Stimulated activated CD8-positive, alpha-beta memory T cell treated with anti-CD3 and anti-CD28 coated beads, Interleukin-4, amount 100 ng/mL, for 24 hours (primary cell): ENCODE measurements at regions not wholly inside any gene's neighbourhood (a gene's known extent, or its start where the extent isn't known, plus 50 kb on each side); places are given as distances from the start of the nearest gene placed in this dataset.

ENCODE experiments used
- DNase-seq: peaks from one replicate; pipeline ENCODE4 v3.0.0-alpha.2; 2020; ENCODE audit warnings: low read depth

DNA sequence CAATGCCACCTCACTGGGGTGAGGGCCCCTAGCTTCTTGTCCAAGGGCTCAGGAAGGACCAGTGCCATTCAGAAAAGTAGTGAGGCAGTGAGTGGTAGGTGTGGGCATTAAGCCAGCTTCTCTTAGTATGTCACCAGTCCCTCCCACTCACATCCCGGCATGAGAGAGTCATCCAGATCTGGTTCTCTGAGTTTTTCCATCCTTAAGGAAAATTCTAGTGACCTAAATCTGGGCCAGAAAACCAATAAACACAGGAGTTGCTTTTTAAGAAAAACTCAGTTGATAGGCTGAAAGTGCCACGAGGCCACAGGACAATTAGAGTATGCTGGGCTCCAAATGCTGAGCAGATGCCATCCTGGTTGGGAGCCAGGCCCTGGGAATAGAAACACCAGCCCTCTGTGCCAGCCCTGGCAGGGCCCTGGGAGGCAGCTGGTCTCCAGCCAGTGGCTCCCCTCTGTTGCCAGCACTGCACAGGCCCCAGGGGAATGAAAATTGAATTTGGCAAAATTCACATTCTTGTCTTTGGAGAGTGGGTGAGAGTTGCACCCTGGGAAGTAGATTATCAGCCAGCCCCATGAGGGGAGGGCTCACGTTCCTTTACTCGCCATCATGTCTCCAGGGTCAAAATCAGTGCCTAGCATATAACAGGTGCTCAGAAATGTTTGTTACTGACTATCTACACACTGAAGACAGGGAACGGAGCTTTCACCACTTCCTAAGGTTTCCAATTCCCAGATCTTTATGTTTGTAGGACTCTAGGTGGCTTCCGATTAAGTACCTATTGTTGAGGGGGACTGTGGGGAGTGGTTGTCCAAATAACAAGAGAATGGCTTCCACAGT lies 52.8 kb downstream of the FAM43A start:
- DNase-seq, result no peak

GRCh38 chr3:194739498-194740284 lies 54.0 kb downstream of the FAM43A start:
- no peak for DNase-seq

GRCh38 chr3:194740859-194741491 lies 55.3 kb downstream of the FAM43A start:
- no peak for DNase-seq

DNA sequence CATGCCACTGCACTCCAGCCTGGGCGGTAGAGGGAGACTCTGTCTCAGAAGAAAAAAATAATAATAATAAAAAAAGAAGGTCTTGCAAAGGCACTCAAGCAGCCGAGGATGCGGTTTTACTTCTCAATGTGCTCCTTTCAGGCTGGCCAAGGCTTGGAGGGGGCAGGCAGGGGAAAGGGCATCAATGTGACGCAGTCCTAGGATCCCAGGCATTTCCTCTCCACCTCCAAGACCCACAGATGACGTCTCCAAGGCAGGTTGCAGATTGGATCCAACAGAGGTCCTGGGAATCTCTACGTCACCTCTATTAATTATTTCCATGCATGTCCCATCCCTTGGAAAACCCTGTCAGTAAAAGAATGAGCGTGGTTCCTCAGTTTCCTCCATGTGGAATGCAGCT lies 56.2 kb downstream of the FAM43A start:
- DNase-seq, result no peak

DNA sequence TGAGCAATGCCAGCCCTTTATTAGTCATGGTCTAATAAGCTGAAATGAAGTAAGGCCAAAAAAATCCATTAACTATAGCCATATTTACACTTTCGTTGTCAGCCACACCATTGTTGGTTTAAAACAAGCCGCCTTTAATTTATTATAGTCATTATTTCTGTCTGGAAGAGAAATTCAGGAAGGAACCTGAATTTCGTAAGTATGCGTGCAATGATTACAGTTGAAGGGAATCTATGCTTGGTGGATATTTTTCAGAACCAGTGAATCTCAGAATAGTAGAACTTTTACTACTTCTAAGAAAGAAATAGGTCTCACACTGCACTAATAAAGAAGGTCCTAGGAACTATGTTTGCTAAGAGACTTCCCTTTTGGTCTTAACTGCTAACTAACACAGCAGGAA lies 59.1 kb downstream of the FAM43A start:
- DNase-seq, result no peak

DNA sequence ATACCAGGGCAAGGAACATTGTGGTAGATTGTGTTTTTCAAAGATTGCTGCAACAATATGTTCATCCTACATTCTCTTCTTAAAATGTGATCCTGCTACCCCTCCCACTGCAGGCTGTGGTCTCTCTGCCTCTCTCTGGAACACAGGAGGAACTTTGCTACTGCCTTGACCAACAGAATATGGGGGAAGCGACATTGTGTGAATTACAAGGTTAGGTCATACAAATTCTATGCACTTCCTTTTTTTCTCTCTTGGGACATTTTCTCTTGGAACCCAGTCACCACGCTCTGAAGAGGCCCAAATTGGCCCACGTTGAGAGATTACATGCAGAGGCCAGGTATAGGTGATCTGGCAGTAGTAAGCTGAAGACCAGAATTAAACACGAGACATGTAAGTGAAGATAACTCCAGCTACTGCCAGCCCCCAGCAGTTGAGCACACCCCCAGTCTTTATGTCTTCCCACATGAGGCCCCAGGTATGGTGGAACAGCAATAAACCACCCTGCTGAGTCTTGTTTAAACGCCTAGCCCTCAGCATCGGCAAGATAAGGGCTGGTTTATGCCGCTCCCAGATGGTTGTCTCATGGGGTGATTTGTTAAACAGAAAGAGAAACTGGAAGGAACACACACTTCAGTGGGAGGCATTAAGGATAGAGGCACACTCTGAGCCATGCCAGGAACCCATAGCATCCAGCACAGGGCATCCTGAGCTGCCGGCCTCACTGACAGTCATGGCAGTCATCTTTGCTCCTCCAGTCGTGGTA lies 59.9 kb downstream of the FAM43A start:
- no peak for DNase-seq

GRCh38 chr3:194748225-194748624 lies 62.5 kb downstream of the FAM43A start:
- DNase-seq, result no peak

DNA sequence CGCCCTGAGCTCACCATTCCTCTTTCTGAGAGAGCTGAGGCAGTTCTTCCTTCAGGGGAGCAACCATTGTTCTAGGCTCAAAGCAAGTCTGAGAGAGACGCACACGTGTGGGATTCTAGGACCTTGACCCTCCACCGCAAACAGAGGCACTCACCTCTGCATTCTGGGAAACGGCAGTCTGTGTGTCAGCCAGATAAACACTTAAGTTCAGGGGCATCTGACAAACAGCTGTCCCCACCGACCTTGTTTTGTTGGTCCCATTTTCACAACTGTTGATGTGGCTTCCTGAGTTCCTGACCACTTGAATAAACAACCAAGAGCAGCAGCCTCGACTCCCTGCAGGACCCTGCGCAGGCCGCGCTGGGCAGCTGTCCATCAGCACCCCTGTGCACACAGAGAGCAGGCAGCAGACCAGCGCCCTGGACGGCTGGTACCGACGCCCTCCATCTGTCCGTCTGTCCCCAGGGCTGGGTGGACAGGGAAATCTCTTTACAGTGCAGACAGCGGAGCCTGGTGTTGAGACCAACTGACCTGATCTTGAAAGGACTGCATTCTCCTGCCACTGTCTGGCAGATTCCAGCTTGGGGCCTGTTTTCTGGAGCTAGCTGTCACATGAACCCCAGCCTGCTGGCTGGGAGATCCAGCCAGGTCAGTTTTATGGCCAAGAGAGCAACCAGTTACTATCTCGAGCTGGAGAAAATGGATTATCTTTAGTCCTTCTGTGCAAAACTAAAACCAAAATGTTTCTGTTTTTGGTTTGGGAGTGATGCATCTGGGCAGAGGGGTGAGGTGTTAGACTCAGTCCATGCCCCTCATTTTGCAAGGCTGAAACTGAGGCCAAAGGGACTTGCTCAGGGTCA lies 64.2 kb downstream of the FAM43A start:
- no peak for DNase-seq

DNA sequence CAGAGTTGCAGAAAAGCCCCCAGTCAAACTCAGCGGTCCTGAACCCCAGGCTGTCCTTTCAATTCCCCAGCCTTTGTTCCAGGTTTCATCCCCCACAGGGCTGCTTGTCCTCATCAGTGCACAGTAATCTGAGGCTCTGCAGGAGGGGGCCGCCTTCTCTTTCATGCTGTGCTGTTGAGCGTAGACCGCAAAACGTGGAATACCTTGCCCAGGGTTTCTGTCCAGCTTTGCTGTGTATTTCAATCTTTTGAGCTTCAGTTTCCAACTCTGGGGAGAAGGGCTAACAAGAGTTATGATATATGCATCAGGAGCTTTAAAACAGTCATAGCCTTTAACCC lies 64.8 kb downstream of the FAM43A start:
- no peak for DNase-seq

- DNase-seq, result no peak
These were observed 70.2 kb downstream of the FAM43A start for GRCh38 chr3:194755671-194756459.

- no peak for DNase-seq
These were observed 70.7 kb downstream of the FAM43A start for GRCh38 chr3:194756460-194756779.

DNA sequence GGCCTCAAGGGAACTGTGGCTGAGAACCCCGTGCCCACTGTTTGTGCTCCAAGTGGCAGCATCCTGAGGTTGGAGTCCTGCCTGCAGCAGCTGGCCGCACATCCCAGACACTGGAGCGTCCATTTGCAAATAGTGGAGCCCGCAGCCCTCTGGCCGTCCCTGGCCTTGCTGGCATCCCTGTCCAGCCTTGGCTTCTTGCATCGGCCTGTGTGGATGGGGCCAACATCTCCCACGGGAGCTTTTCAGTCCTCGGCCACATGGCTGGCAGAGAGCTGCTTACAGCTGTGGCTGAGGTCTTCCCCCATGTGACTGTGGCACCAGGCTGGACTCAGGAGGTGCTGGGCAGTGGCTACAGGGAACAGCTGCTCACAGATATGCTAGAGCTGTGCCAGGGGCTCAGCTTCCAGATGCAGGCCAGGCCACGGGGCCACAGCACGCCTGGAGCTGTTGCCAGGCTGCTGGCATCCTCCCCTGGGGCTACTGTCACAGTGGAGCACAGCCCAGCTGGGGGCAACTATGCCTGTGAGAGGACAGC lies 71.2 kb downstream of the FAM43A start:
- DNase-seq, result no peak

DNA sequence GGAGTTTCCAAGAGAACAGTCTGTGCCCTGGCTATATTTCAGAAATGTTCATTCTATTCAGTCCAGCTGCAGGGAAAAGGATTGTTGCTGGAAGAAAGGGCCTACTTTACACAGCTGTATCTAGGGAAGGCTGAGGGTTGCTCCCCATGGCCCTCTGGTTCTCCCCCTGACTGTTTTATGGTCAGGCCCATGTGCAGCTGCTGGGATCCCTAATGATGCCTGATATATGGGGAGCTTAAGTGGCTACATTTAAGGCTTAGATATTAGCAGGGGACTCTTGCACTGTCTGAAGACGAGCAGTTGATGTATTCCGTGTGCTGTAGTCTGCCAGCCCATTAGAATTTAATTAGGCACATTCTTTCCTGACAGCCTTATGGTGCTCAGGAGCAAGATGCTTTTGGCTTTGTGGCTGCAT lies 72.0 kb downstream of the FAM43A start:
- DNase-seq, result no peak

DNA sequence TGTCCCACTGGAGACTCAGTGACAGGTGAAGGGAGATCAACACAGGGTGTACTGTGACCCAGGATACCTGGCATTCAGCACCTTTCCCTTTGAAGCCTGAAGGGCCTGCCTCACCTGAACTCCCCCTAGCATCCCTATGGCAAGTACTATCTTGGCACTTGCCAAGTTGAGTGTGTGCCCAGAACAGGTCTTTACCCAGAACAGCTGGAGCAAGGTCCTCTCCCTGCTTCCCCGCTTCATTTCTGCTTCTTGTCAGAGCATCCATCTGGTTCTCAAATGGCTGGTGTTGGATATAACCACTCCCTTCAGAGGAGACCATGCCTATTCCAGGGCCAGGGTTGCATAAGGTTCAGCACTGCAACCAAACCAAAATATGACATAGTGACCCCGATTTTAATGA lies 73.0 kb downstream of the FAM43A start:
- DNase-seq, result no peak

DNA sequence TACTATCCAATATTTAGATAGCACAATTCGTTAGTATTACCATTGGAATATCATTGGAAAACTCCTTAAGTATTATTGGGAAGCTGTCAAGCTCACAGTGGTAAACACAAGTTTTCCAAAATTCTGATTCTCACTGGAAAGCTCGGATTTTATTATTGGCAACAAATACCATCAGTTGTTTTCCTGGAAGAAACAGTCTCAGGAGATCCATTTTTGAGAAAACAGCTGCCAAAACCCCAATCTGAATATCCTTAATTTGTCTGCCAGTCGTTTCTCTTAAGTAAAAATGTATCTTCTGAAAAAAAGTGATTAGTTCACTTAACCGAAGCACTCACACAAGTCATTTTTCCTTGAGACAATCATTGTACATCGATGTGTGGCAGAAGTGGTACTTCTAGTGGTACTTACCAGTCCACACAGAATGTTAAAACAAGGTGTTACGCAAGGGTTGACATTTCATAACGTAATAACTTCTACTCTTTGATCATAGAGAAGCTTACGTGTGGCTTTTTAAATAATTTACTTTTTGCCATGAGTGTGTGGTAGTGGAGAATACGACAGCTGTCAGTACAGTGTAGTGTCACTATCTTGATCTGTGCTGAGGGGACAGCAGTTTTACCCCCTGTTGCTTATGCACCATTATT lies 74.9 kb downstream of the FAM43A start:
- no peak for DNase-seq

- DNase-seq, result no peak
These were observed 75.7 kb downstream of the FAM43A start for GRCh38 chr3:194761384-194761783.

- no peak for DNase-seq
These were observed 81.2 kb downstream of the FAM43A start for GRCh38 chr3:194766845-194767244.

DNA sequence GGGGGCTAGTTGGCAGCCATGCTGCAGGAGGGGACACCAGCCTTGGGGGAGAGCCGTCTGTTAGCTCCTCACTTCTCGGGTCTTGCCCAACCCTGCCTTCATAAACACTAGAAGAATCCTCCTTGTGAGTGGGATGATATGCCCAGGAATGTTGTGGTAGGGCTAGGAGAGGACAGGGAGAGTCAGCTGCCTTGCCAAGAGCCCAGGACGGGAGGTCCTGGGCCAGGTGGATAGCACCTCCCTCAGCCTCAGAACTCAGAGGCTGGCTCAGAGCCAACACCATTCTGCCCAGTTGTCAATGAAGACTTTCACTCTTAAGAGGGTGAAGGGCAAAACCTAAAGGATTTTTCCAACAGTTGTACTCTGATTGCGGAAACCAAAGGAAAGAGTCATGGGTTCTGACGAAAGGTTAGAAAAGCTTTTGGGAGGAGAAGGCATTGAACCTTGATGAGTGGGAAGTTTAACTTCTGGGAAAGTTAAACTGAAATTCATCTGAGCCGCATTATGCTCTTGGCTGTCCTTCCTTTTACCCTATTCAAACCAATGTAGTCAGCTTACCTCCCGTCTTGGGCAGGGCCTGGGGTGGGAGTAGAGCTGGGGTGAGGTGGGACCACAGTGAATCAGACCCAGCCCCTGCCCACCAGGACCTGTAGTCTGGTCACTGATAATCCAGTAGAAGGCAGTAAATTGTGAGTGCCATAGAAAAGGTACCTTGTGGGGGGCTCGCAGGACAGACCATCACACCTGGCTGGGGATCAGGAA lies 81.9 kb downstream of the FAM43A start:
- DNase-seq, result no peak

DNA sequence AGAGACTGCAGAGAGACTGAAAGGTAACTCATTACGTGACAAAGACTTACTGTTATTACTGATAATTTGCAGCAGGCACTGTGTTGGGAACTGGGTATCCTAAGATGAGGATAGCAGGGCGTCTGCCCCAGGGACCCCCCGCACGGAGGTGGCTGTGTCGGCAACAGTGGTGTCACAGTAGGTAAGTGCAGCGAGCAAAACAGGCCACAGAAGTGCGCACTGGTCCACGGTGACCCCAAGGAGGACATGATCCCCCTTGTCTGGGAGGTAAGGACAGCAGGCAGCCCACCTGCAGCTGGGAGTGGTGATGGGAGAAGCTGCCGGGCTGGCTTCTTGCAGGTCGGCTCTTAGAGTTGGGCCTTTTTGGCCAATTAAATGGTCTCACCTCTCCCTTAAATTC lies 82.9 kb downstream of the FAM43A start:
- no peak for DNase-seq
